ENCODE measurements at regions not wholly inside any gene's neighbourhood (a gene's known extent, or its start where the extent isn't known, plus 50 kb on each side); places are given as distances from the start of the nearest gene placed in this dataset.

- peak; percentile 48; the same call in 1 of the 2 replicates for TF ChIP-seq ZBED4 (CRISPR knock-in tag; IDR thresholded peaks at IDR 0.05; ENCODE audit: borderline replicate concordance)
- 0 out of 2 replicates have a peak, but pooled peaks have one; percentile 52 for TF ChIP-seq ZNF274 (CRISPR knock-in tag; IDR thresholded peaks at IDR 0.05)
- no peak for TF ChIP-seq PAX8 (CRISPR knock-in tag; IDR thresholded peaks at IDR 0.05; ENCODE audit: borderline replicate concordance)
- no peak for TF ChIP-seq ZNF724P (CRISPR knock-in tag; IDR thresholded peaks at IDR 0.05; ENCODE audit: borderline replicate concordance)
- no peak for TF ChIP-seq HMGXB3 (CRISPR knock-in tag; IDR thresholded peaks at IDR 0.05; ENCODE audit: borderline replicate concordance)
- TF ChIP-seq RBM22 (optimal IDR thresholded peaks at IDR 0.05; ENCODE audit: low read length) = no peak
- TF ChIP-seq SP1 (IDR thresholded peaks at IDR 0.05) = no peak
- no peak for TF ChIP-seq SP1 (CRISPR knock-in tag; IDR thresholded peaks at IDR 0.05)
- TF ChIP-seq FOXM1 (CRISPR knock-in tag; IDR thresholded peaks at IDR 0.05) = no peak
- no peak for TF ChIP-seq RBAK (CRISPR knock-in tag; IDR thresholded peaks at IDR 0.05)
- no peak for TF ChIP-seq PLRG1 (conservative IDR thresholded peaks at IDR 0.05)
- TF ChIP-seq ZNF781 (CRISPR knock-in tag; IDR thresholded peaks at IDR 0.05; ENCODE audit: borderline replicate concordance, not compliant biosample characterization) = no peak
- no peak for TF ChIP-seq ZNF362 (CRISPR knock-in tag; IDR thresholded peaks at IDR 0.05; ENCODE audit: borderline replicate concordance)
- no peak for TF ChIP-seq HIVEP1 (CRISPR knock-in tag; IDR thresholded peaks at IDR 0.05)
- TF ChIP-seq HOXA9 (CRISPR knock-in tag; IDR thresholded peaks at IDR 0.05; ENCODE audit: borderline replicate concordance) = no peak
- no peak; the same call in 1 of the 2 replicates for TF ChIP-seq REL (CRISPR knock-in tag; conservative IDR thresholded peaks at IDR 0.05)
- peak; percentile 31 for TF ChIP-seq SKI (IDR thresholded peaks at IDR 0.05; ENCODE audit: partially characterized antibody)
- TF ChIP-seq ASH2L (IDR thresholded peaks at IDR 0.05; ENCODE audit: insufficient read length, low read depth, low read length) = no peak
- no peak for TF ChIP-seq ATF7 (IDR thresholded peaks at IDR 0.05)
- no peak for TF ChIP-seq ATF7 (CRISPR knock-in tag; IDR thresholded peaks at IDR 0.05)
- no peak for TF ChIP-seq EEA1 (CRISPR knock-in tag; IDR thresholded peaks at IDR 0.05; ENCODE audit: borderline replicate concordance)
Measured at GRCh38 chr2:203812294-203813221, 55.0 kb upstream of the CTLA4 start (continued).

Data from HepG2 (cell line).